Type B pancreatic cell (in vitro differentiated cells): ENCODE measurements at regions not wholly inside any gene's neighbourhood (a gene's known extent, or its start where the extent isn't known, plus 50 kb on each side); places are given as distances from the start of the nearest gene placed in this dataset.

Experiments used
- DNase-seq: peaks from one replicate; pipeline ENCODE4 v3.0.0; 2021; ENCODE audit warnings: mixed read lengths; ENCODE audit not compliant: unreplicated experiment; ENCODE audit errors: extremely low spot score
- H3K27ac Mint-ChIP-seq: 2 replicates; pipeline ENCODE4 v1.8.0; 2021; ENCODE audit warnings: mild to moderate bottlenecking, mixed read lengths
- H3K27me3 Mint-ChIP-seq: 2 replicates; pipeline ENCODE4 v1.8.0; 2021; ENCODE audit warnings: mixed read lengths
- H3K36me3 Mint-ChIP-seq: 2 replicates; pipeline ENCODE4 v1.8.0; 2021; ENCODE audit warnings: mixed read lengths
- H3K4me1 Mint-ChIP-seq: one replicate; pipeline ENCODE4 v1.8.0; 2021; ENCODE audit warnings: mixed read lengths; ENCODE audit not compliant: unreplicated experiment
- H3K4me3 Mint-ChIP-seq: 2 replicates; pipeline ENCODE4 v1.8.0; 2021; ENCODE audit warnings: mild to moderate bottlenecking, mixed read lengths
- H3K9me3 Mint-ChIP-seq: 2 replicates; pipeline ENCODE4 v1.8.0; 2021; ENCODE audit warnings: mixed read lengths
- CTCF ChIP-seq: fragments of 200-600 bp; sonication (generic); conservative IDR thresholded peaks from 2 replicates; pipeline ENCODE4 v1.5.0; 2021; ENCODE audit warnings: antibody characterized with exemption, mild to moderate bottlenecking

GRCh38 chr3:7999384-7999783, 502.2 kb upstream of the LMCD1 start:
- Mint-ChIP-seq H3K27ac (no peak overlapping the region), H3K36me3 (no peaks in the 10 kb centered on the region), H3K27me3 (peaks cover 6% of the 10 kb centered on the region), H3K4me1 (peaks cover 18% of the 10 kb centered on the region), H3K4me3 (no peak overlapping the region), H3K9me3 (peaks cover 7% of the 10 kb centered on the region)
- DNase-seq = no peak
- no peak for TF ChIP-seq CTCF

GRCh38 chr3:8001307-8001706, 500.3 kb upstream of the LMCD1 start:
- no peak overlapping the region for H3K27ac Mint-ChIP-seq
- no peak for TF ChIP-seq CTCF

GRCh38 chr3:8001712-8002111, 499.9 kb upstream of the LMCD1 start:
- peaks cover 6% of the 10 kb centered on the region for H3K27me3 Mint-ChIP-seq
- no peak for TF ChIP-seq CTCF
- peaks cover 18% of the 10 kb centered on the region for H3K4me1 Mint-ChIP-seq
- H3K27ac Mint-ChIP-seq = no peak overlapping the region
- H3K9me3 Mint-ChIP-seq = no peaks in the 10 kb centered on the region
- no peaks in the 10 kb centered on the region for H3K36me3 Mint-ChIP-seq
- no peak for DNase-seq
- no peak overlapping the region for H3K4me3 Mint-ChIP-seq

More at GRCh38 chr3:8001307-8001706, 500.3 kb upstream of the LMCD1 start:
- H3K4me3 Mint-ChIP-seq = no peak overlapping the region
- H3K27me3 Mint-ChIP-seq = peaks cover 6% of the 10 kb centered on the region
- no peak for DNase-seq
- H3K4me1 Mint-ChIP-seq = peaks cover 18% of the 10 kb centered on the region
- no peaks in the 10 kb centered on the region for H3K9me3 Mint-ChIP-seq
- H3K36me3 Mint-ChIP-seq = no peaks in the 10 kb centered on the region

- no peaks in the 10 kb centered on the region for H3K36me3 Mint-ChIP-seq
- no peaks in the 10 kb centered on the region for H3K4me1 Mint-ChIP-seq
- no peak overlapping the region for H3K27ac Mint-ChIP-seq
- H3K27me3 Mint-ChIP-seq = no peaks in the 10 kb centered on the region
- DNase-seq = no peak
- no peak overlapping the region for H3K4me3 Mint-ChIP-seq
- no peak for TF ChIP-seq CTCF
- H3K9me3 Mint-ChIP-seq = no peaks in the 10 kb centered on the region
Measured at GRCh38 chr3:8011902-8012301, 489.7 kb upstream of the LMCD1 start.

GRCh38 chr3:8020047-8020841, 481.4 kb upstream of the LMCD1 start:
- no peak for DNase-seq
- Mint-ChIP-seq H3K4me3 (no peak overlapping the region), H3K4me1 (no peaks in the 10 kb centered on the region), H3K9me3 (peaks cover 16% of the 10 kb centered on the region), H3K36me3 (no peaks in the 10 kb centered on the region), H3K27me3 (no peaks in the 10 kb centered on the region), H3K27ac (no peak overlapping the region)
- TF ChIP-seq CTCF = no peak
